ENCODE measurements at regions not wholly inside any gene's neighbourhood (a gene's known extent, or its start where the extent isn't known, plus 50 kb on each side); places are given as distances from the start of the nearest gene placed in this dataset.

DNA sequence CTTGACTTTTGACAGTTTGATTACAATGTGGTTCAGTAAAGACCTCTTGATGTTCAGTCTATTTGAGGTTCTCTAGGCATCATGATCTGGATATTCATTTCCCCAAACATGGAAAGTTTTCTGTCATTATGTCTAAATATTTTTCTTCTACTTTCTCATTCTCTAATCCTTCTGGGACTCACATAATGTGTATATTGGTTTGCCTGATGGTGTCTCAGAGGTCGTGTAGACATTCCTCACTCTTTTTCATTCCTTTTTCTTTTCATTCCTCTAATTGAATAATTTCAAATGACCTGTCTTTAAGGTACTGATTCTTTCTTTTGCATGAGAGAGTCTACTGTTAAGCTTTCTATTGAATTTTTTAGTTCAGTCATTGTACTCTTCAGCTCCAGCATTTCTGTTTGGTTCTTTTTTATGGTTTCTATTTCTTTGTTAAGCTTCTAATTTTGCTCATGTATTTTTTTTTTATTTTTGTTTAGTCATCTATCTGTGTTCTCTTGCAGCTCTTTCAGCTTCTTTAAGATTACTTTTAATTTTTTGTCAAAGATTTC lies 158.4 kb downstream of the GDAP2 start:
- no peak overlapping the region for H3K4me3 ChIP-seq (ENCODE audit: low read depth in 1 of 2, low read length in 2 of 2)
- no peaks in the 10 kb centered on the region for H3K4me1 ChIP-seq (ENCODE audit: control insufficient read depth in 1 of 2, insufficient read depth in 2 of 2, low read length in 2 of 2)
- no peaks in the 10 kb centered on the region for H3K36me3 ChIP-seq (ENCODE audit: control insufficient read depth in 1 of 2, insufficient read depth in 2 of 2, low read length in 2 of 2)
- H3K9me3 ChIP-seq (ENCODE audit: control insufficient read depth in 1 of 2, low read length in 2 of 2): peaks cover 16 to 20% of the 10 kb centered on the region in 2 donors
- H3K27me3 ChIP-seq (ENCODE audit: control insufficient read depth in 1 of 2, insufficient read depth in 2 of 2, low read length in 2 of 2): no peaks in the 10 kb centered on the region
- no peak overlapping the region for H3K27ac ChIP-seq (ENCODE audit: low read depth, low read length)
- no peak overlapping the region for H3K9ac ChIP-seq (ENCODE audit: low read depth in 1 of 2, low read length in 2 of 2)

DNA sequence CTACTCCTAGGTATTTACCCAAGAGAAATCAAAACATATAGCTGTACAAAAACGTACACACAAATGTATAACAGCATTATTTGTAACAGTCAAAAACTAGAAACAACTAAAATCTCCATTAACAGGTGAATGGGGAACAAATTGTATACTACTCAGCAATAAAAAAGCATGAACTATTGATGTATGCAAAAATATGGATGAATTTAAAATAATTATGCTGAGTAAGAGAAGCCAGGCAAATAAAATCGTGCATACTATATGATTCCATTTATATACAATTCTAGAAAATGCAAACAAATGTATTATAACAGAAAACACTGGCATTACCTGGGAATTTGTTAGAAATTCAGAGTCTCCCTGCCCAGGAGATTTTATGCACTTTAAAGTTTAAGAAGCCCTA lies 150.1 kb downstream of the GDAP2 start:
- no peaks in the 10 kb centered on the region for H3K4me1 ChIP-seq (ENCODE audit: control insufficient read depth in 1 of 2, insufficient read depth in 2 of 2, low read length in 2 of 2)
- H3K36me3 ChIP-seq (ENCODE audit: control insufficient read depth in 1 of 2, insufficient read depth in 2 of 2, low read length in 2 of 2): no peaks in the 10 kb centered on the region
- no peak overlapping the region for H3K4me3 ChIP-seq (ENCODE audit: low read depth in 1 of 2, low read length in 2 of 2)
- H3K9me3 ChIP-seq (ENCODE audit: control insufficient read depth in 1 of 2, low read length in 2 of 2): no peaks in the 10 kb centered on the region
- H3K9ac ChIP-seq (ENCODE audit: low read depth in 1 of 2, low read length in 2 of 2): no peak overlapping the region
- no peak overlapping the region for H3K27ac ChIP-seq (ENCODE audit: low read depth, low read length)
- H3K27me3 ChIP-seq (ENCODE audit: control insufficient read depth in 1 of 2, insufficient read depth in 2 of 2, low read length in 2 of 2): no peaks in the 10 kb centered on the region

- Histone ChIP-seq H3K9me3 (ENCODE audit: control insufficient read depth in 1 of 2, low read length in 2 of 2) (no peaks in the 10 kb centered on the region), H3K4me3 (ENCODE audit: low read depth in 1 of 2, low read length in 2 of 2) (no peak overlapping the region), H3K27me3 (ENCODE audit: control insufficient read depth in 1 of 2, insufficient read depth in 2 of 2, low read length in 2 of 2) (no peaks in the 10 kb centered on the region), H3K36me3 (ENCODE audit: control insufficient read depth in 1 of 2, insufficient read depth in 2 of 2, low read length in 2 of 2) (no peaks in the 10 kb centered on the region), H3K27ac (ENCODE audit: low read depth, low read length) (no peak overlapping the region), H3K9ac (ENCODE audit: low read depth in 1 of 2, low read length in 2 of 2) (no peak overlapping the region), H3K4me1 (ENCODE audit: control insufficient read depth in 1 of 2, insufficient read depth in 2 of 2, low read length in 2 of 2) (no peaks in the 10 kb centered on the region)
Measured at GRCh38 chr1:117780687-117781475, 148.5 kb downstream of the GDAP2 start.

DNA sequence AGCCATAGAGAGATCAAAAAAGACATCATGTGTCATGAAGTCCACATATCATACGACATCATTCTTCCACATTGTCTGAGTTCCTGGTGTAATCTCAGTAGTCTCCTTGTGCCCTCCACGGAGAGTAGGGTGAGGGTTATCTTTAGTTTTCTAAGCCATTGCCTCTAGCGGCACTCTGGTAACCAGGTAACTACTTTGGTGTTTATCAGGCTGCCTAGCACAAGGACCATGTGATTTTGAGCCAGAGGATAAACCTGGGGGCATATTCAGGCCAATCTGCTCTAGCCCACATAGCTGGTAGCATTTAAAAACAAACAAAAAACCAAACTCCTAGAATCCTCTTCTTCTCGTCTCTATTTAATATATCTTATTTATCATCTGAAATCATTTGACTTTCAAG lies 147.4 kb downstream of the GDAP2 start:
- H3K4me3 ChIP-seq (ENCODE audit: low read depth in 1 of 2, low read length in 2 of 2): no peak overlapping the region
- no peak overlapping the region for H3K9ac ChIP-seq (ENCODE audit: low read depth in 1 of 2, low read length in 2 of 2)
- no peaks in the 10 kb centered on the region for H3K9me3 ChIP-seq (ENCODE audit: control insufficient read depth in 1 of 2, low read length in 2 of 2)
- no peak overlapping the region for H3K27ac ChIP-seq (ENCODE audit: low read depth, low read length)
- no peaks in the 10 kb centered on the region for H3K36me3 ChIP-seq (ENCODE audit: control insufficient read depth in 1 of 2, insufficient read depth in 2 of 2, low read length in 2 of 2)
- H3K27me3 ChIP-seq (ENCODE audit: control insufficient read depth in 1 of 2, insufficient read depth in 2 of 2, low read length in 2 of 2): no peaks in the 10 kb centered on the region
- H3K4me1 ChIP-seq (ENCODE audit: control insufficient read depth in 1 of 2, insufficient read depth in 2 of 2, low read length in 2 of 2): no peaks in the 10 kb centered on the region

GRCh38 chr1:117783606-117784396 lies 145.6 kb downstream of the GDAP2 start:
- H3K36me3 ChIP-seq (ENCODE audit: control insufficient read depth in 1 of 2, insufficient read depth in 2 of 2, low read length in 2 of 2): no peaks in the 10 kb centered on the region

DNA sequence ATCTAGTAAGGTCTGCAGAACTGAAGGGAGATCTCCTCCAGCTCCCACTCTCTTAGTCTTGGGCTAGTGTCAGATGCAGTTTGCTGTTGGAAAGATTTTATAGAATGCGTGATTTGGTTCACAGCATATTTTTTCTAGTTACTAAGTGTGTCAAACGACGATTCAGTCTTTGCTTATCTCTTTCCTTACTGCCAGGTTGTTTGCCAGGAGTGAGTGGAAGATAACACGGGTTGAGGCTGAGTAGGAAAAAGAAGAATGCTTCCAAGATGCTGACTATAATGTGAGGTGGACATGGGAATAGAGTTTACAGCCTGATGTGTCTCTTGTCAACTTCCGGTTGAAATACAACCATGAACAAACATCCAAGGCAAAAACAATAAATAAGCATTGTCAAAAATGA lies 141.4 kb downstream of the GDAP2 start:
- Histone ChIP-seq H3K27ac (ENCODE audit: low read depth, low read length) (no peak overlapping the region), H3K9ac (ENCODE audit: low read depth in 1 of 2, low read length in 2 of 2) (no peak overlapping the region), H3K9me3 (ENCODE audit: control insufficient read depth in 1 of 2, low read length in 2 of 2) (no peaks in the 10 kb centered on the region), H3K4me1 (ENCODE audit: control insufficient read depth in 1 of 2, insufficient read depth in 2 of 2, low read length in 2 of 2) (no peaks in the 10 kb centered on the region), H3K27me3 (ENCODE audit: control insufficient read depth in 1 of 2, insufficient read depth in 2 of 2, low read length in 2 of 2) (no peaks in the 10 kb centered on the region), H3K4me3 (ENCODE audit: low read depth in 1 of 2, low read length in 2 of 2) (no peak overlapping the region), H3K36me3 (ENCODE audit: control insufficient read depth in 1 of 2, insufficient read depth in 2 of 2, low read length in 2 of 2) (no peaks in the 10 kb centered on the region)

More at GRCh38 chr1:117783606-117784396, 145.6 kb downstream of the GDAP2 start:
- Histone ChIP-seq H3K9ac (ENCODE audit: low read depth in 1 of 2, low read length in 2 of 2) (no peak overlapping the region), H3K27ac (ENCODE audit: low read depth, low read length) (no peak overlapping the region), H3K9me3 (ENCODE audit: control insufficient read depth in 1 of 2, low read length in 2 of 2) (no peaks in the 10 kb centered on the region), H3K27me3 (ENCODE audit: control insufficient read depth in 1 of 2, insufficient read depth in 2 of 2, low read length in 2 of 2) (no peaks in the 10 kb centered on the region), H3K4me1 (ENCODE audit: control insufficient read depth in 1 of 2, insufficient read depth in 2 of 2, low read length in 2 of 2) (no peaks in the 10 kb centered on the region), H3K4me3 (ENCODE audit: low read depth in 1 of 2, low read length in 2 of 2) (no peak overlapping the region)

DNA sequence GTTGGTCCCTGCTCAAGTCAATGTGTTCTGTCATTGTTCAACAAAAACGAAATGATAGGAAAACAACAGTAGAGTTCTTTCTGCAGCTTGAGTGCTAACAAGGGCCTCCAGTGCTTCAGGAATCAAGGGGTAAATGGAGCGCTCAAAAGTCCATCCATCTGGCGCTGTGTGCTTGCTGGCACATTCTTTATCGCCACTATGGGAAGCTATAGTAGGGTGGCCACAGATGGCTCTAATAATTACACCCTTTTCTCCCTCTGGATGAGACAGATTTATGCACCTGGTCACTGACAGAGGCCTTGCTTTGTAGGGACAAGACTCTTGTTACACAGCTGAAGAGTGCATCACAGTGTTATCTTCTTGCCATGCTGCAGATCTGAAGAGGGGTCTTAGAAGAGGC lies 136.0 kb downstream of the GDAP2 start:
- no peaks in the 10 kb centered on the region for H3K36me3 ChIP-seq (ENCODE audit: control insufficient read depth in 1 of 2, insufficient read depth in 2 of 2, low read length in 2 of 2)
- no peak overlapping the region for H3K27ac ChIP-seq (ENCODE audit: low read depth, low read length)
- H3K4me1 ChIP-seq (ENCODE audit: control insufficient read depth in 1 of 2, insufficient read depth in 2 of 2, low read length in 2 of 2): no peaks in the 10 kb centered on the region
- no peak overlapping the region for H3K4me3 ChIP-seq (ENCODE audit: low read depth in 1 of 2, low read length in 2 of 2)
- no peaks in the 10 kb centered on the region for H3K9me3 ChIP-seq (ENCODE audit: control insufficient read depth in 1 of 2, low read length in 2 of 2)
- H3K9ac ChIP-seq (ENCODE audit: low read depth in 1 of 2, low read length in 2 of 2): no peak overlapping the region
- H3K27me3 ChIP-seq (ENCODE audit: control insufficient read depth in 1 of 2, insufficient read depth in 2 of 2, low read length in 2 of 2): no peaks in the 10 kb centered on the region

DNA sequence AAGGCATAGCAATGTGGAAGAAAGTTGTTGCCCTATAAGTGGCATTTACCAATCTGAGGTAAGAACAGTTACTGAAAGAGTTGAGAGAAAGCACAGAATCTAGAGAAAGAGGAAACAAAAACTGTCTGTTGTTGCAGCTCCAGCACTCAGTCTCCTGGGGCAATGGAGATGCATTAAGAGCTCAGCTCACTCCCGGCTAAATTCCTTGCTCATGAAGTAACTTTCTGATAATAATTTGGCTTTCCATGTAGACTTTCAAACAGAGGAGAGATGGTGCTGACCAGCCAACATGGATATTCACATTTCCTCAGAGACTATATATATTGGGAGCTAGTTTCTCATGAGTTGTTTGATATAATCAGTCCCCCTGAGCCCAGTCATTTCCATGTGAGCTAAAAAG lies 135.3 kb downstream of the GDAP2 start:
- Histone ChIP-seq H3K36me3 (ENCODE audit: control insufficient read depth in 1 of 2, insufficient read depth in 2 of 2, low read length in 2 of 2) (no peaks in the 10 kb centered on the region), H3K9ac (ENCODE audit: low read depth in 1 of 2, low read length in 2 of 2) (no peak overlapping the region), H3K9me3 (ENCODE audit: control insufficient read depth in 1 of 2, low read length in 2 of 2) (no peaks in the 10 kb centered on the region), H3K27ac (ENCODE audit: low read depth, low read length) (no peak overlapping the region), H3K4me1 (ENCODE audit: control insufficient read depth in 1 of 2, insufficient read depth in 2 of 2, low read length in 2 of 2) (no peaks in the 10 kb centered on the region), H3K4me3 (ENCODE audit: low read depth in 1 of 2, low read length in 2 of 2) (no peak overlapping the region), H3K27me3 (ENCODE audit: control insufficient read depth in 1 of 2, insufficient read depth in 2 of 2, low read length in 2 of 2) (no peaks in the 10 kb centered on the region)

- H3K27me3 ChIP-seq (ENCODE audit: control insufficient read depth in 1 of 2, insufficient read depth in 2 of 2, low read length in 2 of 2): no peaks in the 10 kb centered on the region
- H3K36me3 ChIP-seq (ENCODE audit: control insufficient read depth in 1 of 2, insufficient read depth in 2 of 2, low read length in 2 of 2): no peaks in the 10 kb centered on the region
- H3K27ac ChIP-seq (ENCODE audit: low read depth, low read length): no peak overlapping the region
- H3K4me3 ChIP-seq (ENCODE audit: low read depth in 1 of 2, low read length in 2 of 2): no peak overlapping the region
- H3K4me1 ChIP-seq (ENCODE audit: control insufficient read depth in 1 of 2, insufficient read depth in 2 of 2, low read length in 2 of 2): no peaks in the 10 kb centered on the region
- H3K9me3 ChIP-seq (ENCODE audit: control insufficient read depth in 1 of 2, low read length in 2 of 2): no peaks in the 10 kb centered on the region
- no peak overlapping the region for H3K9ac ChIP-seq (ENCODE audit: low read depth in 1 of 2, low read length in 2 of 2)
Measured at GRCh38 chr1:117795190-117795589, 134.2 kb downstream of the GDAP2 start.

DNA sequence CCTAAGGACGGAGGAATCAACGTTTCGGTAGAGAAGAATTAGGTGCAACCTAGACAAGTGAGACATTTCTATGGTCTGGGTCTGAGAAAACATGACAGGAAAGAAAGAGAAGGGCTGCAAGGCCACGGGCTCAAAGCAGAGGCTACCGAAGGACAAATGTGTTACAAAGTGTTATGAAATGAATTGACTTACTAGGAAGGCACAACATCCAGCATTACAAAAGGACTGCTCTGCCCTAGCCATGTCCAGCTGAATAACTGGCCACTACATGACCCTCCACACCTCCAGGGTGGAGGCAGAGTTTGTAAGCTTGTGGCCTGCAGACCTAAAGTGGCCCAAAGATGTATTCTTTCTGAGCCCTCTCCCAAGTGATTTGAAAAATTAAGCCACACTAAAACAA lies 133.6 kb downstream of the GDAP2 start:
- H3K36me3 ChIP-seq (ENCODE audit: control insufficient read depth in 1 of 2, insufficient read depth in 2 of 2, low read length in 2 of 2): no peaks in the 10 kb centered on the region
- no peaks in the 10 kb centered on the region for H3K9me3 ChIP-seq (ENCODE audit: control insufficient read depth in 1 of 2, low read length in 2 of 2)
- no peak overlapping the region for H3K27ac ChIP-seq (ENCODE audit: low read depth, low read length)
- H3K4me1 ChIP-seq (ENCODE audit: control insufficient read depth in 1 of 2, insufficient read depth in 2 of 2, low read length in 2 of 2): no peaks in the 10 kb centered on the region
- H3K9ac ChIP-seq (ENCODE audit: low read depth in 1 of 2, low read length in 2 of 2): no peak overlapping the region
- no peak overlapping the region for H3K4me3 ChIP-seq (ENCODE audit: low read depth in 1 of 2, low read length in 2 of 2)
- no peaks in the 10 kb centered on the region for H3K27me3 ChIP-seq (ENCODE audit: control insufficient read depth in 1 of 2, insufficient read depth in 2 of 2, low read length in 2 of 2)
